Prostate gland (tissue), 2 donors: ENCODE measurements at regions not wholly inside any gene's neighbourhood (a gene's known extent, or its start where the extent isn't known, plus 50 kb on each side); places are given as distances from the start of the nearest gene placed in this dataset.

Experiments
- CTCF ChIP-seq, 4 experiments: fragments of 200-600 bp in 2 of 4; fragments of 450-650 bp in 2 of 4; sonication (generic) in 2 of 4; IDR thresholded peaks; 1 replicate in 3 of 4; 2 replicates in 1 of 4; pipeline ENCODE4 v1.5.1; 2016 to 2019; ENCODE audit warnings: antibody characterized with exemption in 4 of 4, mild to moderate bottlenecking in 2 of 4, moderate library complexity in 2 of 4
- POLR2A ChIP-seq: fragments of 450-650 bp; IDR thresholded peaks from one replicate; pipeline ENCODE4 v1.6.1; 2016; ENCODE audit warnings: antibody characterized with exemption, mild to moderate bottlenecking
- POLR2AphosphoS5 ChIP-seq: sonication (generic); formaldehyde crosslinking; IDR thresholded peaks from one replicate; pipeline ENCODE4 v1.6.1; 2017; ENCODE audit warnings: antibody characterized with exemption

- no peak for TF ChIP-seq POLR2A
- TF ChIP-seq CTCF (IDR thresholded peaks at IDR 0.05), result no peak
- no peak for TF ChIP-seq POLR2AphosphoS5
These were observed 201.5 kb downstream of the S1PR1 start for GRCh38 chr1:101438359-101438758.
